GM12891 (cell line): ENCODE measurements at regions not wholly inside any gene's neighbourhood (a gene's known extent, or its start where the extent isn't known, plus 50 kb on each side); places are given as distances from the start of the nearest gene placed in this dataset.

Experiments used
- PAX5 ChIP-seq: IDR thresholded peaks from 2 replicates; pipeline ENCODE4 v1.6.1; 2011; ENCODE audit warnings: low read length, moderate library complexity, mild to moderate bottlenecking; ENCODE audit not compliant: insufficient read depth, severe bottlenecking
- POLR2A ChIP-seq: IDR thresholded peaks from 2 replicates; pipeline ENCODE4 v1.6.1; 2011; ENCODE audit warnings: low read depth, low read length, control low read depth
- POLR2AphosphoS5 ChIP-seq: IDR thresholded peaks from 2 replicates; pipeline ENCODE4 v1.6.1; 2011; ENCODE audit warnings: low read depth, low read length, control low read depth
- POU2F2 ChIP-seq: IDR thresholded peaks from 2 replicates; pipeline ENCODE4 v1.6.1; 2011; ENCODE audit warnings: low read depth, mild to moderate bottlenecking, control low read depth, low read length, moderate library complexity
- SPI1 ChIP-seq: IDR thresholded peaks from 2 replicates; pipeline ENCODE4 v1.6.1; 2011; ENCODE audit warnings: low read depth, low read length, control low read depth
- TAF1 ChIP-seq: IDR thresholded peaks from 2 replicates; pipeline ENCODE4 v1.6.1; 2011; ENCODE audit warnings: low read depth, low read length, control low read depth

DNA sequence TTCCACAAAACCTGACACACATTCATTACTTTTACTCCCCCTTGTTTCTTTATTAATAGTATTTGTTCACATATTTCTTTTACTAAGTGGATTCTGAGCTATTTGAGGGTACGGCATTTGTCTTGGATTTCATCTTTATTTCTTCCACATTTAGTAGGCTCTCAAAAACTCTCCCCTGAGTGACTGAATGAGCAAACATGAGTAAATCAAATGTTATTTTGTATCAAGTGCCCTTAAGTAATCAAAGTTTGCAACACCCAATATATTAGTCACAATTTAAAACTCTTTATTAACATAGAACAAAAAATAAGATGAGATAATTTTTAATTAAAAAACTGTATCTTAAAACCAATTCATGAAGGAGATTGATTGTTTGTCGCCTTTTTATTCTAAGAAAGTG lies 1101.9 kb upstream of the TENM4 start:
- TF ChIP-seq POLR2AphosphoS5 (no peak), POLR2A (no peak), POU2F2 (no peak), TAF1 (no peak), PAX5 (no peak), SPI1 (no peak)
